Fibroblast of skin of right biceps (primary cell): ENCODE measurements at regions not wholly inside any gene's neighbourhood (a gene's known extent, or its start where the extent isn't known, plus 50 kb on each side); places are given as distances from the start of the nearest gene placed in this dataset.

Experiments
- DNase-seq: peaks from one replicate; pipeline ENCODE4 v3.0.0-alpha.2; 2013

DNA sequence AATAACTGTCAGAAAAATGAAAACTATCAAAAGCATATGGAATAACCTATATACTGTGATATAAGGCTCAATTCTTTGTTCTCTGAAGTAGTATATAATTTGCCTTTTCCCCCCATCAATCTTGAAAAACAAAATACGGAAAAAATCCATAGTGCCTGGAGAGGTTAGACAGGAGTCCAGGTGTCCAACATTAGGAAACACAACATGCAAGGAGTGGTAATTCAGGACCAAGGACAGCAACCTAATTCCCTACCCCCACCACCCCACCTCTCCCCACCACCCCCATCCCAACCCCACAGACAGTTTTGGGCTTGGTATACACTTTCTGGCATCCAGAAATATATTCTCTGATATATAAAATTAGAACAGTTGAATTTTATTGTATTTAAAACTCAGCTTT lies 55.1 kb upstream of the SLC25A26 start:
- no peak for DNase-seq

DNA sequence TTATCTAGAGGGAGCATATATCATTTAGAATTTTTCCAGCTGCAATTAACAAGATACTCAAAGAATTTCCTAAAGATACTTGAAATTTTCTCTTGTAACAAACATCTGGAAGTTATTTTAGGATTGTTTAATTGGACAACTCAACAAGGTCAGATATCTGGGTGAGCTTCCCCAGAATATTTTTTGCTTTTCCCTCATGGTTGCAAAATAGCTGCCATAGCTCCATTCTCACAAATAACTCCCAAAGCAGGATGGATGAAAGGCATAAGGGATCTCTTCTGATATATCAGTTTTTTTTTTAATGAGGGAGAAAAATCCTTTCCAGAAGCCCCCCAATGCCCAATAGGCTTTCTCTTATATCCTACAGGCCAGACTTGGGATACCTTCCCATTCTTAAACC lies 56.6 kb upstream of the SLC25A26 start:
- no peak for DNase-seq

DNA sequence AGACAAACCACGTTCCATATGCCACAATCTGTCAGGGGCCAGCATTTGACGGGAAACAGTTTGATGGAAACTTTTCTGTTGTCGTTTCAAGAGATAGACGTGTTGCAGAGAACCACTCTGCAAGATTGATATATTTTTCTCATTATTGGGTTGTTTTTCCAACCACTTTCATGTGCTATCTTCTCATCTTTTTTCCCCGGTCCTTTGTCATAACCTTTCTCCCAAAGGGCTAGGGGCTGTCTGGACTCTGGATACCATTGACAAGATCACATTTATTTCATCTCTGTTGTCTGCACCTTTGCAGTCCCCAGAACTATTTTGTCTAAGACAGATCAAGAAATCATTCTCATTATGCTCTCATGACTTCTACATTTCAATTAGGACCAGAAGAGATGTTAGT lies 57.6 kb upstream of the SLC25A26 start:
- DNase-seq = no peak

DNA sequence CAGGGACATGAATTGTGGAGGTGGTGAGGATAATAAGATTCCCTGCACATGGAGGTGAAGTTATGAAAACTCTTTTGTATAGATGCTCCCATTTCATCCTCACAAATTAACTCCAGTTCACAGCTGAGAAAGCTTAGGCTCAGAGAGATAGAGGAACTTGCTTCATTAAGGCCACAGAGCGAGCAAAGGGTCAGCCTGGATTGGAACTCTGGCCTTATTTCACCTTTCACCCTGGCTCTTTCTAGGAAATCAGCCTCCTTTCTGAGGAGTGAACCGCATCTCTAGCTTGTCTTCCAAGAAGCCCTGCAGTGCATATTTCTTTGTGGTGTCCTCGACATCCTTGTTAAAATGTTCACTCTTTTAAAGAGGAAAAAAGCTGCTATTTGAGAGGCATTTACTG lies 58.0 kb upstream of the SLC25A26 start:
- DNase-seq = no peak

DNA sequence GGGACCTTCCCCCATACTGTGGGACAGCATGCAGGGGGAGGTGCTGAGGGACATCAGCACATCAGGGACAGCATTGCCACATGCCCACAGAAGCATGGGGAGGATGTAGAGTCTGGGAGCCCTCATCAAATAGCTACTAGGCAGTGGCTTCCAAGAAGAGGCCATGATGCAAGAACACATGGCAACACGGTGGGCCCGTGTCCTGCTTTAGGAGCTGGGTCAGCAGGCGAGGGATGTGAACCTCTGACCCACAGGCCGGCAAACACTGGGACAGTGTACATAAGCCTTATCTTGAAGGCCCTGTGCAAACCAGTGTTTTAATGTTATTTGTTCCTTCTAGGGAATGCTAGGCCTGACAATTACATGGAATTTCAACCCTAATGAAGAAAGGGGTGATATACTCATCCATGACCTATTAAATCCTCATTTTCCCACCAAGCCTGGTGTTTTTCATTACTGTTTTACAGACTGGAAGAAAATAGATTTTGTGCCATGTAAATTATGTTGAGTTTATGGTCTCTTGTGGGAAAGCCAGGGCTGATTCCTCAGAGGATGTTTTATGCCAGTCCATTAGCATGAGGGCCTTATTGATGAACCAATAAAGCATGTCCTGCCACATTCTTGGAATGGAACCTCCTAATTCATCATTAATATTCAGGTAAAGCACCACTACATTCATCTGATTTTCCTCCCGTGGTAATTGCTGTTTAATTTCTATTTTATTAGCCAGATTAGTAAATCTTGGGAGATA lies 61.7 kb upstream of the SLC25A26 start:
- DNase-seq = no peak

DNA sequence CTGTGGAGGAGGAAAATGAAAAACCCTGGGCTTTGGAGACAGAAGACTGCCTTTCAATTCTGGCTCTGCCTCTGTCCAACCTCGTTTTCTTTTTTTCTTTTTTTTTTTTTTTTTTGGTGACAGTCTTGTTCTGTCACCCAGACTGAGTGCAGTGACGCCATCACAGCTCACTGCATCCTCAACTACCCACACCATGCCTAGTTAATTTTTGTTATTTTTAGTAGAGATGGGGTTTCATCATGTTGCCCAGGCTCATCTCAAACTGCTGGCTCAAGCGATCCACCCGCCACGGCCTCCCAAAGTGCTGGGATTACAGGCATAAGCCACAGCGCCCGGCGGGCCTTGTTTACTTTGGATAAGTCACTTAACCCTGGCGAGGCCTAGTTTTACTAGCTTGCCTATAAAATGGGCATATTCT lies 66.3 kb upstream of the SLC25A26 start:
- DNase-seq = no peak

DNA sequence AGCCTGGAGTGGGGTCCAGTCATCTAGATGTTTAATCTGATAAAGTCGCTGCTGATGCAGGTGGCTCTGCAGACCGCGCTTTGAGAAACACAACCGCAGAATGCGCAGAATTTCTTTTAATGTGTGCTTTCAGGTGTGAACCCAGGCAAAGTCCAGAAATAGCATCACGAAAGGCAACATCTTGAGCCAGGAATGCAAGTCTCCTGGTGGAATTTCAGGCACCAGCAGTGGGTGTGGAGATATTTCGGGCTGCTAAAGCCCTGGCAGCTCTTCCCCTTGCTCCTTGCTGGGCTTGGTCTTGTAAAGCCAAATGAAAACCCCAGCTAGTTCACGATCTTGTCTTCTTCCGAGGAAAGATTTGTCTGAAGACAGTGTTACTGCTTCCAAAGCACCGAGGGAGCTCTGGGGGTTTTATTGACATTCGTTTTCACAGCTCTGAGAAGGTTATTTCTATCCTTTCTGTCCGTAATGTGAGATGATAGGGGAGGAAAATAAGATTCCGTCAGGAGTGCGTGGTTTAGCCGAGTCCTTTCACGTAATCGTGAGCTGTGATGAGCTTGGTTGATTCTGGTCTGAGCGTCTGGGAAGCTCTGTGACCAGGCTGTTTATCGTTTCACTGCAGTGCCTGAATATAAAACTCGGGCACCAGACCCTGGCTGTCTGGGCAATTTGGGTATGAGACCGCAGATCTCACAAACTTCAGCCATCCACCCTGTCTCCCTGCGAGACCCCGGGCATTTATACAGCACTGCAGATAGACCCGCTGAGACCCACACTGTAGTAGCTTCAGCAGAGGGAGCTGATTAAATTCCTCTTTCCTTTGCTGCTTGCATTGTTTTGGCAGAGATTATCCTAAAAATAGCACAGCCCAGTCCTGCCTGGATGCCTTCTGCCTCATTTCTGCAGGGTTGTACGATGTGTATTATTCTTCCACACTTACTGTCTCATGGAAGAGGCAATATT lies 67.0 kb upstream of the SLC25A26 start:
- DNase-seq = peak; percentile 48

DNA sequence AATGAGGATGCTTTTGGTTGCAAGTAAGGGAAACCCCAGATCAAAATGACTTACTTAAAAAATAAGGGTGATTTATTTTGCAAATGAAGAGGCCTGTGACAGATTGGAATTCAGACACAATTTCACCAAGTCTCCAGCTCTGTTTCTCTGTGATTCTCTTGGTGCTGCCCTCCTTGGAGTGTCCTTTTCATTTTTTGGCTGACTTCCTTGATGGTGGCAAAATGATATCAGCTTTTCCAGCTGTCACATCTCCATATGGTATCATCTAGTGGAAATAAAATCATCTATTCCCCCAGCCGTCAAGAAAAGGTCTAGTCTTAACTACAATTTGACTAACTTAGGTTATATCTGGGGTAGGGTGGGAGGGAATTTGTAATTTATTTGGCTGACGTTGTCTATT lies 68.5 kb upstream of the SLC25A26 start:
- DNase-seq = no peak

DNA sequence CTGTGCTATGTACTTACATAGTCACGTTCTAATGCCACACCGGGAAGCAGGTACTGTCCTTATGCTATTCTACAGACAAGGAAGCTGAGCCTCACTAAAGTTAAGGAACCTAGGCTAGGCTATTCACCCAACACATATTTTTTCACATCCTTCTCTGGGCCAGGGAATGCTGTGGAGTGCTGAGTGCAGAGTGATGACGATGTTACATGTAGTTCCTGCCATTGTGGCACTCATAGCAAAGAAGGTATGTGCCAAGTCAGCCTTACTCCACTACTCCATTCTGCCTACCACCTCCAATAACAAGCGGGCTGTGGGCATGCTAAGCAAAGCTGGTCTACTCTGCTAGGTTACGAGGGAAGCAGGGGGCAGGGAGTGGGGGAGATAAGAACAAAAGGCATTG lies 69.8 kb upstream of the SLC25A26 start:
- no peak for DNase-seq

DNA sequence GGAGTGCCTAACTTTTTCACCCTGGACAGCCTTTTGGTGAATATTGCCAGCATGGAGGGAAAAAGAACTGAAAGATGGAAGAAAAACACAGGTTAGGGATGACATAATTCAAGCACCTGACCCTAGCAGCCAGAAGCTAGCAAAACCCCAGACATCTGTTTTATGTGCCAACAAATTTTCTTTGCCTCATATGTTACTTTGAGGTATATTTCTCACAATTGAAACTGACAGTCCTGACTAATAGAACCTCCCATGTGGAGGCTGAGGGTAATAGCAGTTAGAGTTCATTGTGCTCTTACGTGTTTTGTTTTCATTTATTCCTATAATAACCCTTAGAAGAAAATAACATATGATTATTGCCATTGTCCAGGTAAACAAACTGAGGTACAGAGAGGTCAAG lies 71.5 kb upstream of the SLC25A26 start:
- no peak for DNase-seq

DNA sequence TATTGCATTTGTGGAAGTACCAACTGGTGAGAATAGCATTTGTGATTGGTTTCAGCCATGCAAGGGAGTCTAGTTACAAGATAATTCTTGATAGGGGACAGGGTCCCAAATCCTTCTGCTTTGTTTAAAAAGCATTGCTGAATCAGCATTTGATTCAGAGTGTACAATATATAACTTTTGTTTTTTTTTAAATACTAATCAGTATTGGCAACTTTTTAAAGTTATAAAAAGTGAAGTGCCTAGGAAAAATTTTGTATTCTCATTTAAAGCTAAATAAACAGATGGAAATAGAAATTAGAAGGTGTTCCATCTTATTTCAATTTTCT lies 75.4 kb upstream of the SLC25A26 start:
- no peak for DNase-seq

DNA sequence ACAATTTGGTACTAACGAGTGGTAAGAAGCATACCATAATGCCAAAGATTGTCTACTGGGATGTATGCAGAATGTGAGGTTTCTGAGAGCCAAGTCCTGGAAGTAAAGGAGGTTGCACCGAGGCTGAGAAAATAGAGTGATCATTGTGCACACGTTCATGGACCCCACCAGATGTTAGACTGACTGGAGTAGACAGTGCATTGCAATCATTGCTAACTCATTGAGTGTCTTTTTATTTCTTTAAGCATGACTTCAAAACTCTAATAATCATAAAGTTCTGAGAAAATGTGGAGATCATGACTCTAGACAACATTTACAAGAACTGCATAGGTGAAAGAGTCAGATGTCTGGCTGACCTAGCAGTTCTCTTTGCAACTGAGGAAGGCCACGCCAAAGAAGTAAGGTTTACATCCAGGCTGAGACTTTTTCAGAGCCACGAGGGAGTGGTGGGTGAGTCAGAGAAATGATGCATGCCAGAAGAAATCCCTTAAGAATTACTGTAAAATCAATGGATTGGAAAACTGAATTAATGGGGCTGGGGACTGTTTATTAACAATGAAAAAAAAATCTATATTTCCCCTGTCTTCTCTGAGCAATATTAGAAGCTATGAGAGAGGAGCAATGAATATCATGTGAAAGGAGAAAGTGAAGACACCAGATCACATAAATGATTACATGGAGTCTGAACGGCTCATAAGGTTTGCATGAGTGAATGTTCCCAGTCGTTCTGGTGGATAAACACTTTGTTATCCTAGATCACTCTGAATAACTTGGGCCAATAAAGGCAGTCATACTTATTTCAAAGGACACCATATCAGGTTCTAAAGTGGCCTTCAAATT lies 76.0 kb upstream of the SLC25A26 start:
- peak; percentile 51 for DNase-seq

DNA sequence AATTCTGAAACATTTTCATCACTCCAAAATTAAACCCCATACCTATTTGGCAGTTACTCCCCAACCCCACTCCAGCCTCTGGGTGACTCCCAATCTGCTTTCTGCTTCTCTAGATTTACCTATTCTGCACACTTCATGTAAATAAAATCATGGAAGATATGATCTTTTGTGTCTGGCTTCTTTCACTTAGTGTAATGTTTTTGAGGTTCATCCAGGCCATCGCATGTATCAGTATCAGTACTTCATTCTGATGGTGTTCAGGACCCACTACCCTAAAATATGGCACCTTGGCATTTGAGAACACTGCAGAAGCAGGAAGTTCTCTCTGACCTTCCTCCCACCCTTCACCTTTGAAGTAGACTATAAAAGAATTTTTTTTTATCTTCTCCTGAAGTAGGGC lies 78.7 kb upstream of the SLC25A26 start:
- no peak for DNase-seq

DNA sequence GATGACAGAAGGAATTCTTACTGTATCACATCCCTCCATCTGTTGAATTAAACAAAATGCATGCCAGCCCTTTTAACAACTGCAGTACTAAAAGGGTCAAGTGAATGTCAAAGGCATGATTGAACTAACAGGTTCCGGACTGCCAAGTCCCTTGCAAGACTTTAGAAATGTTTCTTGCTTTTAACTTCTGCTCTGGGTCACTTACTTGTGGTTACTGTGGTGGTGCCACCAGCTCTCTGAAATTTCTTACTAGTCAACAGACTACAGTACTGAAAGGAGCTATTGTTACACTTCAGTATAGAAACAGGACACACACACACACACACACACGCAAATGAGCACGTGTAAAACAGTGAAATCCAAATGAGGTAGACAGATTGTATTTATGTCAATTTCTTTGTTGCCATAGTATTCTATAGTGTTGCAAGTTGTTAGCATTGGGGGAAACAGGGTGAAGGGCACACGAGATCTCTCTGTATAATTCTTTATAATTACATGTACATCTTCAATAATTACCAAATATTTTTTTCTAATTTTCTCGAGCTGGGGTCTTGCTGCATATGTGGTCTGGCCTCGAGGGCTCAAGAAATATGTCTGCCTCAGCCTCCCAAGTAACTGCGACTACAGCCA lies 79.9 kb upstream of the SLC25A26 start:
- no peak for DNase-seq

DNA sequence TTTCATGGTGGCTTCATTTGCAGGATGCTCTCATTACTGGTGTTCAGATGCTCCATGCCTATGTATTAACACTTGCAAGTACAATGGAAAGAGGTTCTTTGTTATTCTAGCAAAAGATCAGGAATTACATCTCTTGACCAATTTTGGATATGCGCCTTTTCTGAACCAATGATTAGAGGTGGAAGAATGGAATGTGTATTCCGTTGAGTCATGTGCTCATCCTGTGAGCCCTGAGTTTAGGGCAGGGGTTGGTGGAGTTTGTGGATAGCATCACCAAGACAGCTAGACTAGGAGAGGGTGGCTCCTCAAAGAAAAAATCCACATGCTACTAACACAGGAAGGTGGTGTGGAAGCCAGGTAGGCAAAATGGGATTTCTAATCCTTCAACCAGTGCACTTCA lies 80.7 kb upstream of the SLC25A26 start:
- peak; percentile 48 for DNase-seq

DNA sequence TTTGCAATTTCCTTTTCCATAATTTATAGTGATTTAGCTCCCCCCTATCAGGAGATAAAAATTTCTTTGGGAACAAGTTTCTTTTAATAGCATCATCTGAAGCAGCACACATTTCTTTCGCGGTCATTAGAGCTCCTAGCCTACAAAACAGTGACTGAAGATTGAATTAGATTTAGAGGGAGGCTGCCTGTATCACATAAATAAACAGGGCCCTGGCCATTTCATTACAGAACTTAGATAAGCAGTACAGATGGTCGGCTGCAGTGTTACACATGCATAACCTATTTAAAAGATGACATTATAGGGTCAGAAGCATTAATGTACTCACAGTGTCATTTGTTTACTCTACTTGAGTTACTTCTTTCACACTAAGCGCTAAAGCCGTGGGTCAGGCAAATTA lies 81.4 kb upstream of the SLC25A26 start:
- DNase-seq = no peak

DNA sequence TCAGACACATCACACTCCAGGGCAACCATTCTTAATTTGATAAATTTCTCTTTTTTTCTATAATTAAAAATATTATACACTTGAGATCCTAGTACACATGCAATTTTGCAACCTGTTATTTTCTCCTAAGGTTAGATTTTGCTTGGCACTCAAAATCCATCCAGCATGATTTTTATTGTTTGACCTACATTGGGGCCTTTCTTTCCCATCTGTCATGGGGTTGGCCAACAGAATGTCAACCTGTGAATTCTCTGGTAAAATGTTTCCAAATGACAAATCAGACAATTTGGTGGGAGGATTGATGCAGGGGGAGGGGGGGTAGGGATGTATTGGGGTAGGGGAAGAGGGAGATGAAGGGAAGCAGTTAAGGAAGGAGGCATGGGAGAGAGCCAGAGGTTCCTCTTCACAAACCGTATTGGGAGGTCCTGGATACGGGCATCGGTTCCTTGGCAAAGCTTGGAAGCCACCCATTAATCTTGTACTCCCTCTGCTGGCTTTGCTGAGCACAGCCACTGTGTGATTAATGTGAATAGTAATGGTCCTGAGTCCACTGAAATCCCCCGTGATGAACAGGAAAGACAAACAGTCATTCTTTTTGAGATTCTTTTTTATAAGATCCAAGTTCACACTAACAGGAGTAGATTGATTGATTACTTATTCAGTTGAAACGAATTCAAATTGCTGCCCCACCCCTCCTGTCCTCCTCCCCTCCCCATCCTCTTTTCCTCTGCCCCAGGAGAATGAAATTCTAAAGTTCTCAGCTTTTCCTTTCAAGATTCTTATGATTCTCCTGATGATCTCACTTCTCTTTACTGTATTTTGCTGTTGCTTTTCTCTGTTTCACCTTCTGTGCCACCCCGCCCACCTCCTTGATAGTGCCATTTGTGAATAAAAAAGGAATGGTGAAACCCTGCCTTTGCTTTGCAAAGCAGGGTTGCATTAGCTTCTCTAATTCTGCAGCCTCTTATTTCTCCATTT lies 82.2 kb upstream of the SLC25A26 start:
- peak; percentile 74 for DNase-seq

DNA sequence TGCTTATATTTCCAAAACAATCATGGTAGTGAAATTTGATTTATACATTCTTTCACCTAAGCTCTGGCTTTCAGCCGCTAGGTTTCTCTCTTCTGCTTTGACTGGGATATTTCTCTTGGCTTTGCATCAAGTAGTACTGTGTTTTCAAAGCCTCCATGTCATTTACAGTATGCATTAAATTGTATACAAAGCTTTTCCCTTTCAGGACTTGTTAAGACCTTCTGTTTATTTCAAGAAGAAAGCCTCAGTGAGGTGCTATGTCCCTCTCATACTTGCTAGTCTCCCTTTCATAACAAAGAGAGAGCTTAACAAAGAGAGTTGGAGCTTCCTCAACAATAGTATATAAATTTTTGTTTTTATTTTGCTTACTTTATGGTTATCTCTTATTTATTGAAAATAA lies 84.2 kb upstream of the SLC25A26 start:
- DNase-seq = no peak

DNA sequence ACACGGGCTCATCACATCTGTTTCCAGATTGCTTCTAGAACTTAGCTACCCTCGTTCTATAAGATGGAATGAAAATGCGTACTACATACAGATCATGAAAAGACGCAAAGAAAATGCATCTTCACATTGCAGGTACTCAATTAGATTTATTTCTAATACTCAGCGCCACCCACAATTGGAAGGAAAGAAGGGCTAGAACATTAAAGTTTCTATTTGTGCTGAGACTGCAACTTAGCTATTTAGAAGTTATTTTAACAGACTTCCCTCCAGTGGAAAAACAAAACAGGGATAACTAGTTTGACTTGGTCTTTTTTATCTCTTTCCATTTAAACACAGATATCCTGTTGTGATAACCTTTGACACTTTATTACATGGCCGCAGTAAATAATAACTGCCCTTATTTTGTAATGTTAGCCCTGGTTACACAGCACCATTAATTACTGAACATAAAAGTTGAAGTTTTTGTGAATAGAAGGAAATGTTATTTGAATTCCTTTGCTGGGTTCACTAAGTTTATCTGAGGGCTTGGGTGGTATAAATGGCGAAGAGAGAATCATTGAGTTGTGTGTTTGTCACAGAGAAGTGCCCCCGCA lies 86.9 kb upstream of the SLC25A26 start:
- no peak for DNase-seq

DNA sequence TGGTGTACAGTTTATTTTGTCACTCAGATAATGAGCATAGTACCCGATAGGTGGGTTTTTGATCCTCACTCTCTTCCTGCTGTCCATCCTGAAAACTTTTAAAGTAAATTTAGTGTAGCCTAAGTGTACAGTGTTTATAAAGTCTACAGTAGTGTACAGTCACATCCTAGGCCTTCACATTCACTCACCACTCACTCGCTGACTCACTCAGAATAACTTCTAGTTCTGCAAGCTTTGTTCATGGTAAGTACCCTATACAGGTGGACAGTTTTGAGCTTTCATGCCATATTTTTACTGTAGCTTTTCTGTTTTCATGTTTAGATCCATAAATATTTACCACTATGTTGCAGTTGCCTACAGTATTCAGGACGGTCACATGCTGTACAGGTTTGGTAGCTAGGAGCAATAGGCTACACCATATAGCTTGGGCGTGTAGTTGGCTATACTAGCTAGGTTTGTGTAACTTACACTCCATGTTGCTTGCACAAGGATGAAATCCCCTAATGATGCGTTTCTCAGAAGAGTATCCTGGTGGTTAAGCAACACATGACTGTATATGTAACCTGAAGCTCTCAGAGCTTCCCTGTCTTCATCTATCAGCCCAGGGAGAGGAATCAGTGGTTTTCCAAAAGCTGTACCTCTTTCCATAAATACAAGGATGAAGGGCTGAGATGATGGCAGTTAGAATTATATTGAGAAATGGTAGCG lies 87.6 kb upstream of the SLC25A26 start:
- DNase-seq = peak; percentile 83

DNA sequence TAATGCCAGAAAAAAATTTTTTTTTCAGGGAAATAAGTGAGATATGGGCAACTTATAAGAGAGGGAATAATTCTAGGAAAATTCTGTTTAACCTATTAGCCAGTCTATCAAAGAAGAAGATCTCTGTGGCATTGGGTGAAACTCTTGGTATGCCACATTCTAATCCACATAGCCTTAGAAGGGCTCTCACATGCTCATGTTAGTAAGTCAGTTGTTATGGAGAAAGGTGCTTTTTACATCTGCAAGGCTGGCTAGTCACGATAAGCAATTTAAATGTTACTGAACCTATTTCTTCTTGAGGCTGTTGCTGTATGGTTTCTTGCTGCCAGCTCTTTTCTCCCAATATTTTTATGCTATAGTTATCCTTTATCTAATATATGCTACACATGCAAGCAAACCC lies 89.9 kb upstream of the MAGI1 start:
- no peak for DNase-seq
